Gastroesophageal sphincter (tissue), 4 donors: ENCODE measurements at regions not wholly inside any gene's neighbourhood (a gene's known extent, or its start where the extent isn't known, plus 50 kb on each side); places are given as distances from the start of the nearest gene placed in this dataset.

Experiments used
- ATAC-seq: fragments of 150-250 bp; one replicate; pipeline ENCODE4 v1.9.1; 2016; ENCODE audit warnings: mild to moderate bottlenecking, moderate library complexity
- H3K27ac ChIP-seq, 4 donors: fragments of 200-600 bp; sonication (generic) in 3 of 4; 1 replicate in 3 of 4; 2 replicates in 1 of 4; pipeline ENCODE4 v1.5.1; 2016 to 2019
- H3K27me3 ChIP-seq: fragments of 200-600 bp; sonication (generic); one replicate; pipeline ENCODE4 v1.5.1; 2019
- H3K36me3 ChIP-seq, 2 donors: fragments of 200-600 bp; sonication (generic); one replicate each; pipeline ENCODE4 v1.5.1; 2019; ENCODE audit warnings: control low read depth in 1 of 2
- H3K4me1 ChIP-seq, 3 donors: fragments of 200-600 bp; sonication (generic); 1 replicate in 2 of 3; 2 replicates in 1 of 3; pipeline ENCODE4 v1.5.1; 2016 to 2019; ENCODE audit warnings: control low read depth in 2 of 3
- H3K4me3 ChIP-seq, 2 donors: fragments of 200-600 bp; sonication (generic); one replicate each; pipeline ENCODE4 v1.5.1; 2019; ENCODE audit warnings: mild to moderate bottlenecking in 1 of 2, moderate library complexity in 1 of 2
- H3K9me3 ChIP-seq, 3 donors: fragments of 200-600 bp; sonication (generic); one replicate each; pipeline ENCODE4 v1.5.1; 2017 to 2019; ENCODE audit warnings: control low read depth in 2 of 3
- EP300 ChIP-seq: sonication (generic); formaldehyde crosslinking; IDR thresholded peaks from one replicate; pipeline ENCODE4 v1.6.1; 2017; ENCODE audit warnings: antibody characterized with exemption, mild to moderate bottlenecking
- POLR2A ChIP-seq, 2 donors: fragments of 450-650 bp; IDR thresholded peaks; one replicate each; pipeline ENCODE4 v1.6.1; 2017; ENCODE audit warnings: antibody characterized with exemption in 2 of 2, mild to moderate bottlenecking in 2 of 2, moderate library complexity in 1 of 2
- POLR2AphosphoS5 ChIP-seq: sonication (generic); formaldehyde crosslinking; IDR thresholded peaks from one replicate; pipeline ENCODE4 v1.6.1; 2017; ENCODE audit warnings: antibody characterized with exemption
- WGBS, 2 donors: methylation state at CpG; one replicate each; pipeline ENCODE4 v1.1.5; 2018; ENCODE audit warnings: low coverage in 1 of 2; 5-methylcytosine and 5-hydroxymethylcytosine counted together
- TF ChIP-seq, protein P1 (sequence below), 4 experiments: fragments of 200-600 bp in 2 of 4; fragments of 450-650 bp in 2 of 4; sonication (generic) in 1 of 4; IDR thresholded peaks; one replicate each; pipeline ENCODE4 v1.5.1; 2017 to 2019; ENCODE audit warnings: antibody characterized with exemption in 4 of 4, mild to moderate bottlenecking in 2 of 4, moderate library complexity in 2 of 4

DNA sequence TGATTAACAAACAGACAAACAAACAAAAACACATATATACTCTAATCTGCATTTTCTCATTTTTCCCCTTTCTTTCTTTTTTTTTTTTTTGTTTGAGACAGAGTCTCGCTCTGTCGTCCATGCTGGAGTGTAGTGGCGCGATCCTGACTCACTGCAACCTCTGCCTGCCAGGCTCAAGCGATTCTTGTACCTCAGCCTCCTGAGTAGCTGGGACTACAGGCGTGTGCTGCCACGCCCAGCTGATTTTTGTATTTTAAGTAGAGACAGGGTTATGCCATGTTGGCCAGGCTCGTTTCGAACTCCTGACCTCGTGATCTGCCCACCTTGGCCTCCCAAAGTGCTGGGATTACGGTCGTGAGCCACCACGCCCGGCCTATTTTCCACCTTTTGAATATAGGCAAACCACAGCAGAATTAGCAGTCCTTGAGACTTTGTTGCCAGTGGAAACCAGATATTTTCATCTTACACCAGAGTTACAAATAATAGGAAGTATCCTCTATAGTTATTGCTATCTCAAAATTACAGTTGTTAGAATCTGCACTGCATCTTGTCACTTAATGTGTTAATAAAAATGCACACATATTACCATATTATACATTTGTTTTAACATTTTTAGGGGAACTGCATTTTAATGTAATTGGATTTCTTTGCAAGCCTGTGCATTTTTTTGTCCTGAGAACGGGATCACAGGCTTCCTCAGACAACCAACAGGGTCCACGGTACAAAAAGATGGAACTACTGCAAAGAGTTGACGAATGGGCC, 208.2 kb upstream of the ZNF217 start:
- 84 to 90% methylated on average over 10 to 12 of the region's 17 CpGs for WGBS, 2 donors
- Histone ChIP-seq H3K27ac (no peak overlapping the region), H3K9me3 (no peaks in the 10 kb centered on the region), H3K36me3 (no peaks in the 10 kb centered on the region), H3K27me3 (no peaks in the 10 kb centered on the region), H3K4me3 (no peak overlapping the region), H3K4me1 (no peaks in the 10 kb centered on the region)
- no peak for ATAC-seq
- no peak for TF ChIP-seq POLR2A (IDR thresholded peaks at IDR 0.05)
- TF ChIP-seq, protein P1, sequence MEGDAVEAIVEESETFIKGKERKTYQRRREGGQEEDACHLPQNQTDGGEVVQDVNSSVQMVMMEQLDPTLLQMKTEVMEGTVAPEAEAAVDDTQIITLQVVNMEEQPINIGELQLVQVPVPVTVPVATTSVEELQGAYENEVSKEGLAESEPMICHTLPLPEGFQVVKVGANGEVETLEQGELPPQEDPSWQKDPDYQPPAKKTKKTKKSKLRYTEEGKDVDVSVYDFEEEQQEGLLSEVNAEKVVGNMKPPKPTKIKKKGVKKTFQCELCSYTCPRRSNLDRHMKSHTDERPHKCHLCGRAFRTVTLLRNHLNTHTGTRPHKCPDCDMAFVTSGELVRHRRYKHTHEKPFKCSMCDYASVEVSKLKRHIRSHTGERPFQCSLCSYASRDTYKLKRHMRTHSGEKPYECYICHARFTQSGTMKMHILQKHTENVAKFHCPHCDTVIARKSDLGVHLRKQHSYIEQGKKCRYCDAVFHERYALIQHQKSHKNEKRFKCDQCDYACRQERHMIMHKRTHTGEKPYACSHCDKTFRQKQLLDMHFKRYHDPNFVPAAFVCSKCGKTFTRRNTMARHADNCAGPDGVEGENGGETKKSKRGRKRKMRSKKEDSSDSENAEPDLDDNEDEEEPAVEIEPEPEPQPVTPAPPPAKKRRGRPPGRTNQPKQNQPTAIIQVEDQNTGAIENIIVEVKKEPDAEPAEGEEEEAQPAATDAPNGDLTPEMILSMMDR (IDR thresholded peaks at IDR 0.05), result no peak
- no peak for TF ChIP-seq POLR2AphosphoS5
- no peak for TF ChIP-seq EP300

DNA sequence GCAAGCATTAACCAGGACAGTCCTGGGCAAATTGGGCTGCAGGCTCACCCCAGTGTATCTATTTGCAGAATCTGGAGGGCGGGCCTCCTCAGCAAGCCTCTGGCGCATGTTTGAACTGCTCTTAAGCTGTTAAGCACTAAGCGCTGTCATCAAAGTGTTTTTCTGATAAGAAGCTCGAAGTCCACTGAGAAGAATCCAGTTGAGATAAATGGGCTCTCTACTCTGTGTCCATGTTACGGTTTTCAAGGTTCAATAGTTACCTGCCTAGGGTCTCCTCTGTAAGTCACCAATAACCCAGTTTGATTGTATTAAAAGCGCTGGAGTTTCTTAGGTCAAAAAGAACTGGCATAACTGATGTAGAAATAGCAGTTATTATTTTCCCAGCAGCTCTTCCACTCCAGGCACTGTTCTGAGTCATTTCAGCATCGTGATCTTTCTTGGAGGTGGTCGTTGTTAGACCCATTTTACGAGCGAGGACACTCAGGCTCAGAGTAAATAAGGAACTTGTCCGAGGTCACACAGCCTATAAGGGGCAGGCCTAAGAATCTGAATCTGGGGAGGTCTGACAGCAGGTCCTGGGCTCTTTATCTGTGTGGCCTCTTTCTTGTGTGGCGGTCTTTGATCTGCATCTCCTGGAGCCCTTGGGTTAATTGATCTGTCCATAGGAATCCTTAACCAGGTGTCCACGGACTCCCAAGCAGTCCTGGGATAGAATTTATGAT, 207.4 kb upstream of the ZNF217 start:
- Histone ChIP-seq H3K36me3 (no peaks in the 10 kb centered on the region), H3K9me3 (no peaks in the 10 kb centered on the region), H3K4me1 (no peaks in the 10 kb centered on the region), H3K27me3 (no peaks in the 10 kb centered on the region), H3K4me3 (no peak overlapping the region), H3K27ac (no peak overlapping the region)
- TF ChIP-seq EP300 (no peak), POLR2A (IDR thresholded peaks at IDR 0.05) (no peak), POLR2AphosphoS5 (no peak)
- TF ChIP-seq, protein P1 (IDR thresholded peaks at IDR 0.05), result no peak
- 84 to 94% methylated on average over 10 to 12 of the region's 13 CpGs for WGBS, 2 donors
- no peak for ATAC-seq

DNA sequence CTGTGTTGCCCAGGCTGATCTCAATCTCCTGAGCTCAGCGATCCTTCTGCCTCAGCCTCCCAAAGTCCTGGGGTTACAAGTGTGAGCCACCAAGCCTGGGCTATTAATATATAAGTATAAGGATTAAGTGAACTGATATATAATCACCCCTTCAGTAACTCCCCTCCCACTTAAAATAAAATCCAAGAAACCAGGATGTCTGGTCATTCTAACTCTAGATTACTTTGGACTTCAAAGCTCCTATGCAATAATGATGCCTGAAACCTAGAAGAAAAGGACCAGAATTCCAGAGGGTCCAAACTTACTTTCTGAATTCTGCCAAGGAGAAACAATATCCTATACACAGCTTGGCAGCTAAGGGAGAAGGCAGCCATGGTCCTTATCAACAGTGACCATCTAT, 206.8 kb upstream of the ZNF217 start:
- no peak for ATAC-seq
- Histone ChIP-seq H3K27me3 (no peaks in the 10 kb centered on the region), H3K4me3 (no peak overlapping the region), H3K9me3 (no peaks in the 10 kb centered on the region), H3K36me3 (no peaks in the 10 kb centered on the region), H3K4me1 (no peaks in the 10 kb centered on the region), H3K27ac (no peak overlapping the region)
- TF ChIP-seq, protein P1 (IDR thresholded peaks at IDR 0.05), result no peak
- TF ChIP-seq EP300, result no peak
- no peak for TF ChIP-seq POLR2A (IDR thresholded peaks at IDR 0.05)
- no peak for TF ChIP-seq POLR2AphosphoS5
- 86 to 100% methylated on average over 1 of the region's 1 CpG for WGBS, 2 donors

DNA sequence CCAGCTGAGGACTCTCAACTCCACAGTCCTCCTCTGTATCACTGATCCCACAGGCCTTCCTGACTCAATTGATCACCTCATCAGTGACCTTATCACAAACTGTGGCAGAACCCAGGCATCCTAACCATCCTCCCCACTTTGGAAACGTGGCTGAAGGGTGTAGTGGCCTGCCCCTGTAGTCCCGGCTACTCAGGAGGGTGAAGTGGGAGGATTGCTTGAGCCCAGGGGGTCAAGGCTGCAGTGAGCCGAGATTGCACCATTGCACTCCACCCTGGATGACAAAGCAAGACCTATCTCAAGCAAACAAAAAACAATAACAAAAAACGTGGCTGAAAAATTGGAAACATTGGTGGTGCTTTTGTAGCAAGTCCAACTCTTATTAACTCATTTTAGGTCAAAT, 203.4 kb upstream of the ZNF217 start:
- ATAC-seq, result no peak
- no peaks in the 10 kb centered on the region for H3K4me1 ChIP-seq
- H3K4me3 ChIP-seq, result no peak overlapping the region
- H3K27ac ChIP-seq, result no peak overlapping the region
- H3K36me3 ChIP-seq, result no peaks in the 10 kb centered on the region
- H3K27me3 ChIP-seq, result no peaks in the 10 kb centered on the region
- WGBS, 2 donors, result 43 to 56% methylated on average over 1 of the region's 4 CpGs
- TF ChIP-seq POLR2AphosphoS5 (no peak), POLR2A (IDR thresholded peaks at IDR 0.05) (no peak), EP300 (no peak)
- TF ChIP-seq, protein P1 (IDR thresholded peaks at IDR 0.05), result no peak
- no peaks in the 10 kb centered on the region for H3K9me3 ChIP-seq

DNA sequence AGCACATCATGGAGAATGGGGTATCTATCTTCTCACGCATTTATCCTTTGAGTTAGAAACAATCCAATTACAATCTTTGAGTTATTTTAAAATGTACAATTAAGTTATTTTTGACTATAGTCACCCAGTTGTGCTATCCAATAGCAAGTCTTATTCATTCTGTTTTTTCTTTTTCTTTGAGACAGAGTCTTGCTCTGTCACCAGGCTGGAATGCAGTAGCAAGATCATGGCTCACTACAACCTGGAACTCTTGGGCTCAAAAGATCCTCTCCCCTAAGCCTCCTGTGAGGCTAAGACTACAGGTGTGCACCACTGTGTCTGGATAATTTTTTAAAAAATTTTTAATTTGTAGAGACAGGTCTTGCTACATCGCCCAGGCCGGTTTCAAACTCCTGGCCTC, 201.5 kb upstream of the ZNF217 start:
- H3K27me3 ChIP-seq, result no peaks in the 10 kb centered on the region
- H3K27ac ChIP-seq, result no peak overlapping the region
- no peak overlapping the region for H3K4me3 ChIP-seq
- H3K4me1 ChIP-seq, result no peaks in the 10 kb centered on the region
- no peaks in the 10 kb centered on the region for H3K36me3 ChIP-seq
- ATAC-seq, result no peak
- no peak for TF ChIP-seq POLR2A (IDR thresholded peaks at IDR 0.05)
- TF ChIP-seq EP300, result no peak
- TF ChIP-seq, protein P1 (IDR thresholded peaks at IDR 0.05), result no peak
- TF ChIP-seq POLR2AphosphoS5, result no peak
- H3K9me3 ChIP-seq, result no peaks in the 10 kb centered on the region
- WGBS, 2 donors, result 92 to 97% methylated on average over 2 to 3 of the region's 3 CpGs
